ENCODE measurements at regions not wholly inside any gene's neighbourhood (a gene's known extent, or its start where the extent isn't known, plus 50 kb on each side); places are given as distances from the start of the nearest gene placed in this dataset.

DNA sequence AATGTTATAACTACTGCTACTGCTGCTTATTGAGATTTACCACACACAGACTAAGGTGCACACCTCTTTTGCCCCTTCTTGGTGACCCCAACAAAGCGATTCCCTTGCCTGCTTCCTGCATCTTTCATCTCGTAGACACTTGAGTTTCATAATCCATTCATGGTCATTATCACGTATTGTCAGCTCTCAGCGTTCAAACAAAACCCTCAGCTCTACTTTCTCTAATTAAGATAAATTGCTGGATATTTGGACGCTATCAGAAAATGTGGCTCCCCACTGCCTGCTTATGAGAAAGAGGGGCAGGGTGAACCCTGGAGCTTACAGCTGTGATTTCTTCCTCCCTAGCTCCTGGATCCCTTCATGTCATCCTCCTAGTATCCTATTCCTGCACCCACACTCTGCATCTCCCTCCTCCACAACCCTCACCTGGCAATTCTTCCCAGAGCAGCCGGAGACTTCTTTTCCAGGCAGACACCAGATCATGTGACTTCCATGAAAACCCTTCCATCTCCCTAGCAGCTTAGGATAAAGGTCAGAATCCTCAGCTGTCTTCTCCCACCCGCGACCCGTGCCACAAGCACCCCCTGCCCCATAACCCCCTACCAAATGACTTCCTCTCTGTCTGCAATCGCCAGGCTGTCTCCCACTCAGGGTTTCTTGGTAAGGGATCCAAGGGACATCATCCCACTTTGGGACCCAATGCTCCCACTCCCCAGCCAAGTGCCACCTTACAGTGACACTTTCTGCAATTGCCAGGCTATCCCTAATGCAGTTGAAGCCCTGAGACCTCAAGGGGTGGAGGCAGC is 146.5 kb downstream of the NSG2 start:
- TF ChIP-seq POLR2A (IDR thresholded peaks at IDR 0.05; ENCODE audit: extremely low read depth, insufficient read length): no peak
- TF ChIP-seq CTCF (IDR thresholded peaks at IDR 0.05; ENCODE audit: low read depth, low read length): no peak
- TF ChIP-seq, protein P1, sequence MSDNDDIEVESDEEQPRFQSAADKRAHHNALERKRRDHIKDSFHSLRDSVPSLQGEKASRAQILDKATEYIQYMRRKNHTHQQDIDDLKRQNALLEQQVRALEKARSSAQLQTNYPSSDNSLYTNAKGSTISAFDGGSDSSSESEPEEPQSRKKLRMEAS (IDR thresholded peaks at IDR 0.05; ENCODE audit: low read depth, low read length): no peak
- TF ChIP-seq MYC (IDR thresholded peaks at IDR 0.05; ENCODE audit: low read depth, low read length): no peak
